GM21360 (cell line): ENCODE measurements at regions not wholly inside any gene's neighbourhood (a gene's known extent, or its start where the extent isn't known, plus 50 kb on each side); places are given as distances from the start of the nearest gene placed in this dataset.

Source experiments
- ATAC-seq: cut with Tn5 transposase; IDR thresholded peaks from one replicate; pipeline ENCODE4 v1.9.1; 2021; ENCODE audit warnings: mild to moderate bottlenecking, moderate library complexity; ENCODE audit not compliant: unreplicated experiment

DNA sequence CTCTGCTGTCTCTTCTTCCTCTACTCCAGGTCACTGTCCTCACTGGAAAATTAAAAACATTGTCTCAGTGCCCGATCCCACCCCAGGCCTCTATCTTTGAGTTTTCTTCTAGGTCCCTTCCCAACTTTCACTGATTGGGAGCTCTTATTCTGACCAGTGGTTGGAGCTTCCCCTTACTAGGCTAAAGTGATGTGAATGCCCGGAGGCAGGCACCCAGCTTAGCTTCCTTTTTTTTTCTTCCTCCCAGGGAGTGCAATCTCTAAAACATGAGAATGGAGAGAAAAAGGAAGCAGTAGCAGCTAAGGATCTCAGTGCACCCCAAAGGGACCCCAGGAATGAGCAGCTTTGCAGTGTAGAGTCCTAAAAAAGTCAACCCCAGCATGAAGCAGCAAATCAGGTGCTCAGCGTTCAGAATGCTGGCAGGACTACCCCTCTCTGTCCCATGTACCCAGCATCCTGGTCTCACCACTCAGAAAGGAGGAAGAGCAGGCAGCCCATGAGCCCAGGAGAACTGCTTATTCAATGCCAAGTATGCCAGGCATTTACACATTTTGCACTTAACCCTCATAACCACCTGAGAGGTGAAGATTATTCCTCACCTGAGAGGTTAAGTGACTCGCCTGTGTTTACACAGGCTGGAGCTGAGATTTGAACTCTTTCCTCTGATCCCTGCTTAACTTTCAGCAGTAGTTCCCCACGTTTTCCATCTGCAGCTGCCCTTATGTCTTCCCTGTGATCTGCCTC lies 146.2 kb upstream of the PWP1 start:
- no peak for ATAC-seq

GRCh38 chr12:107541001-107541705 lies 144.4 kb upstream of the PWP1 start:
- no peak for ATAC-seq

- no peak for ATAC-seq
Measured at GRCh38 chr12:107543416-107543815, 142.2 kb upstream of the PWP1 start.

- ATAC-seq, result no peak
Measured at GRCh38 chr12:107543841-107544240, 141.8 kb upstream of the PWP1 start.

GRCh38 chr12:107544937-107545336 lies 140.7 kb upstream of the PWP1 start:
- ATAC-seq, result no peak

DNA sequence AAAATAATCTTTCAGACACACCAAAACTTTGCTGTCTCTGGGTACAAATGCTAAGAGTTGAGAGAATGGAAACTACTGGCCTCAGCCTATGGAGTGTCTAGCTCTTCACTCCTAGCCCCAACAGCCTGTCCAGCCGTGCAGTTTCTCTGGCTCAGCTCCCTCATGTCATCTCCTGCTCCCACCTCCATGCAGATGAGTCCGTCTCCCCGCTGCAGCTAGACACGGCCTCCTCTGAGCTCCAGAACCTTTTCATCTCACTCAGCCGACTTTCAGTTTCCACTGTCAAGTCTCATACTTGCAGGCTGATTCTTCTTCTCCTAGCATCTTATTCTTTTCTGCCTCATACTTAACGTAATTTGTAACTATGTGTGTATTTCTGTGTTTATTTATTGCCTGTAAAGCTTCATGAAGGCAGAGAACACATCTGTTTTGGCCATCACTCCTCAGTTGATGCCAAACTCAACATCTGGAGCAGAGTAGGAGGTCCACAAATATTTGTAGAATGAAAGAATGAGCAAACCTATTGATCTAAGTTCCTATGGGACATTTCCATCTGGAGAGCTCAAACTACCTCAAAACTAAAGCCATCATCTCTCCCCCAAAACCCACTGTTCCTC lies 139.8 kb upstream of the PWP1 start:
- no peak for ATAC-seq

GRCh38 chr12:107547389-107547788 lies 138.2 kb upstream of the PWP1 start:
- ATAC-seq, result no peak

DNA sequence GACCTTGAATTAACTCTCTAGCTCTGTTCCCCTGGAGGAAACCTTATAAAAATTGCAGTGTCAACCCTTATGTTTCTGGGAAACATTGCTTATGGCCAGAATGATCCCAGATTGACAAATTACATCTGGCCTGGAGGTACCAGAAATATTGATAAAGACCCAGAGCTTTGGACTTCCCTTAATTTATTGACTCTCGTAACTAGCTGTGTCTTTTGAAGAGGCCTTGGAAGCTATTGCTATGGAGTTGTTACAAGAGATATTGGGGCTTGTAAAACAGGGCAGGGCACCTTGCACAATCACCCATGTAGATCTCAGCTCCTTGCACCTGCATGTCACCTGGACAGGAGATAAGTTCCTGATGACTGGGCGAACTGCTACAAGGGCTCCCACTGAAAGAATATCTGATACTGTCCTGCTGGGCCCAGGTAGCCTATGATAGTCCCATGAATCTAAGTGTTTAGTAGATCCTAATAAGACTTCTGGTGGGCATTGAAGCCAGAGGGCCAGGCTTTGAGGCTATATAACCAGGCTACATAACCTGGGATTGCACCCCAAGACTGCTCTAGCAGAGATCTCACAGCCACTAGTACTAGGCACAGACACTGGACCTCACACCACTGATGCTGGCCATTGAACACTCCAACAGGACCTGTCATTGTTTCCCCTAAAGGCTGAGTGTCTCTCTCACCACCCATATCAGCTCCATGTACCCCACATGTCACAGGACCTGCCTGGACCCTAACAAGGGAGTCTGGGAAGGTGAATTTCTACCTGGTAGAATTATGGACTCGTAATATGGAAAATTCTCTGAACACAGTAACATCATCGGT lies 135.7 kb upstream of the PWP1 start:
- ATAC-seq, result no peak

DNA sequence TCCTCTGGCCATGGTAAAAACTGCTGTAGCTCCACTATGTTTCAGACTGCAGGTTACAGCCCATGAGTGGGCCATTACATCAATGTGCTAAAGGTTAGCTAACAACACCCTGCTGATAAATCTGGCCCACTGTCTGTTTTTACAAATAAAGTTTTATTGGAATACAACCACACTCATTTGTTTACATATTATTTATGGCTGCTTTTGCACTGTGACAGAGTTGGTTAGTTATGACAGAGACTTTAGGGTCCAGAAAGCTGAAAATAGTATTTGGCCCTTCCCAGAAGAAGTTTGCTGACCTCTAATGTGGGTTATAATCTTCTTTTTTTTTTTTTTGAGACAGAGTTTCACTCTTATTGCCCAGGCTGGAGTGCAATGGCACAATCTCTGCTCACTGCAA lies 134.2 kb upstream of the PWP1 start:
- no peak for ATAC-seq

DNA sequence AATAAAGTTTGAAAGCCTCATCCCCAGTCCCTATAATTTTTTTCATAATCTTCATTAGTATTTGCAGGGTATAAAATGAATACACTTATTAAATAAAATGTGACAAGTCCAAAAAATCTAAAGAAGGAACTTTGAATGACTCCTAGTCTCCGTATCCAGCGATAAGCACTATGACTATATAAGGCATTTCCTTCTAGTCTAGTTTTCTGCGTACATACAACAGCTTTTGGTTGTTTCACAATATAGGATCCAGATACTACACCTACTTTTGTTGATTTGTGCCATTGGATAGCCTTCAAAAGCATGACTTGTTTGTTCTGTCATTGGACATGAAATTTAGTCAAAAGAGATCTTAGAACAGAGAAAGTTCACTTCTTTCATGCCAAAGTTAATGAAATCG lies 133.3 kb upstream of the PWP1 start:
- no peak for ATAC-seq

GRCh38 chr12:107553211-107553765 lies 132.3 kb upstream of the PWP1 start:
- no peak for ATAC-seq

DNA sequence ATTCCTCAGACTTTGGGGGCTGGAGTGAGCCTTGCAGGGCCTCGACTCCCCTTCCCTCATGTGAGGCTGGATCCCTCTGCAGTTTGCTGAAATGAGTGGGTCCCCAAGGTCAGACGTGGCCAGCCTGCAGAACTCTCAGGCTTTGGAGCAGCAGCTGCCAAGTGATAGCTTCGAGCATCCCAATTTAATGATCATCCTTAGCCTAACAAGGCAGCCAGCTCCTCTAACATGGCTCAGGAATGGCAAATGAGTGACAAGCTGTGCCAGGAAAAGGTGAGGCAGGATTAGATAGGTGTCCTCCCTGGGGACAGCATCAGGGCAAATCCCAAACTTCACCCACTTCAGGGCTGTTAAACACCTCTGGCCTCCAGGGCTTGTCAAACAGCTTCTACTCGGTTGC lies 130.7 kb upstream of the PWP1 start:
- no peak for ATAC-seq

DNA sequence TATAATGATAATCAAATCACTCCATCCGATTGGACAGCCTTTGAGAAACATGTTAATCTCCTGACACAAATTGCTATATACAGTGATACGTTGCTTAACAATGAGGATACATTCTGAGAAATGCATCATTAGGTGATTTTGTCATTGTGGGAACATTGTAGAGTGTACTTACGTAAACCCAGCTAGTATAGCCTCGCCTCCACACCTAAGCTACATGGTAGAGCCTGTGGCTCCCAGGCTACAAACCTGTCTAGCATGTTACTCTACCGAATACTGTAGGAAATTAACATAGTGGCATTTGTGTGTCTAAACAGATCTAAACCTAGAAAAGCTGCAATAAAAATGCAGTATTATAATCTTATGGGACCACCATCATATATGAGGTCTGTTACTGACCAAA lies 128.6 kb upstream of the PWP1 start:
- ATAC-seq, result no peak

DNA sequence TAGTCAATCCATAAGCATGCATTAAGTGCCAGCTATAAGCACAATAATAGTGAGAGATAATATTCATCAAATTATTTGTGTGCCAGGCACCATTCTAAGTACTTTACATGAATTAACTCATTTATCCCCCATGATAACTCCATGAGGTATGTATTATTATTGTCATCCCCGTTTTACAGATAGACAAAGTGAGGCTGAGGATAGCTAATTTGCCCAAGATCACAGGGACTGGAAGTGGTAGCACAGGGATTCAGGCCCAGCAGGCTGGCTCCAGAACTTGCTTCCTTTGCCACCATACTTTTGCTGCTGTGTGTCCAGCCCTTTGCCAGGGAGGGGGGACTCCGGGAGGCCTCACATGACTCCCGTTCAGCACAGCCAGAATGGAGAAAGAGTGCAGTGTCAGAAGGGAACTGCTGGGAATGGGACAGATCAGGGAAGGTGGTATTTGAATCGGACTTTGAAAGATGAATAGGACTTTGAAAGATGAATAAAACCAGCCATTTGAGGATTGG lies 128.0 kb upstream of the PWP1 start:
- no peak for ATAC-seq

DNA sequence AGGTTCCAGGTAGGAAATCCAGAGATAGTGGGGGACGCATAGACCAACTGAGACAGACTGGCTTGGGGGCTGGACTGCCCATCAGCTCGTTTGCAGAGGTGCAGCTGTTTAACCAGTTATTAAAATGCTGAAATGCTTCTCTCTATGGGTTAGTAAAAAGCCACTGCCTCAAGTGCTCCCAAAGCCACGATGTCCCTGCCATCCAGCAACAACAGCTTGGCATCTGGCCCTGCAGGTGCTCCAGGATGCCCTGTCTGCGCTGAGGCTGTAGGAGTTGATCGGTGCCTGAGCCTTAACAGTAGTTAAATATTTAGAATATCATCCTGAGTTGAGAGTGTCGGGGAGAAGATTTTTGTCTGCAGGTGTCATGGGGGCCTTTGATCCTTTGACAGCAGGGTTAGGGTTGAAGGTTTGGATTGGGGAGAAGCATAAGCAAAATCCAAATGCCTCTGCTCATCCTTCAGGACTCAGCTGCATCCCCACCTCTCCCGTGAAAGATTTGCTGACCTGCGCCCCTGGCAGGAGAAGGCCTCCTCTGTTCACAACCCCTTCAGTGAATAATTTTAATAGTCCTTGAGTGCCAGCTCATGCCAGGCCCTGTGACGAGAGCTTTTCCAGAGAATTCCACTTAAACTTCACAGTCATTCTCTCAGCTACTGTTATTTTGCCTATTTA lies 127.3 kb upstream of the PWP1 start:
- ATAC-seq, result no peak

DNA sequence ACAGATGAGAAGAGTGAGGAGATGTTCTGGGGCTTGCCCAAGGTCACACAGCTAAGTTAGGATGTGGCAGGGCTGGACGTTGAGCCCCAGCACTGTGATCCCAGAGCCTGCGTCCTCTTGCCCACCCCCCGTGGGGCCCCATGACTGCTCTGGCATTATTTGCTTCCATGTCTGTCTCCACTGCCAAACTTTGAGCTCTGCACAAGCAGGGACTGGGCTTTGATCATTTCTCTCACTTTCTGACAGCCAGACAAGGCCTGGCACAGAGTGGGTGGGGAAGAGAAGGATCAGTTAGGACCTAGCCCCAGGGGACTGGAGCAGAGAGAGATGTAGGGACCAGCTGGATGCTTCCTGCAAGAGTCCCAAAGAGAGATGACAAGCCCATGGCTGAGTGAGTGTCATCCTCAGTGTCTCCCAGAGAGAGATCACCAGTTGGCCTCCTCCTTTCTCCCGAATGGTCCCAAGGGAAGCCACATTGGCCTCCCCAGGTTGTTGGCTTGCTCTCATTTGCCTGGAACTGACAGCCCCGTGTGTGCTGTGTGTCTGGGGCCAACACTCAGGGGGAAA lies 126.7 kb upstream of the PWP1 start:
- ATAC-seq, result no peak

GRCh38 chr12:107560165-107560898 lies 125.3 kb upstream of the PWP1 start:
- no peak for ATAC-seq

DNA sequence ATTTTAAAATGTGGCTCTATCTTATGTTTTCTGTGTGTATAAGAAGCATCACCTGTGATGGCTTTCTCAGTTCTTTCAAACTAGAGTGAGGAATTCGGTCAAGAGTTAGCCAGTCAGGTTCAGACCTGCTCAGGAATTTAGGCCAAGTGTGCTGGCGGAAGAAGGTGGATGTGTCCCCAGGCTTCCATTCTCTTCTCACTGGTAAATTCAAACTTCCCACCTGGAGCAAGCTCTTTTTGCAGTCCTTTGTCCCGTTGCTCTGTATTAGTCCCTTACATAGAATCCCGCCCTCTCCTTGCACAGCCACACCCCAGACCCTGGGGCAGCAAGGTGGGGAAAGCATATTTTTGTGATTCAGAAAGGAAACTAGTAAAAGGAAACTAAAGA lies 124.7 kb upstream of the PWP1 start:
- no peak for ATAC-seq

- ATAC-seq, result no peak
Measured at GRCh38 chr12:107564946-107565345, 120.7 kb upstream of the PWP1 start.
